Limb (tissue), 2 donors: ENCODE measurements at regions not wholly inside any gene's neighbourhood (a gene's known extent, or its start where the extent isn't known, plus 50 kb on each side); places are given as distances from the start of the nearest gene placed in this dataset.

Experiments
- DNase-seq, 2 donors: peaks; one replicate each; pipeline ENCODE4 v3.0.0-alpha.2; 2016; ENCODE audit errors: extremely low spot score in 2 of 2

- no peak for DNase-seq
Measured at GRCh38 chr12:81811061-81811777, 52.1 kb upstream of the PPFIA2 start.

GRCh38 chr12:81809829-81810595 lies 50.9 kb upstream of the PPFIA2 start:
- DNase-seq: no peak

- no peak for DNase-seq
Measured at GRCh38 chr12:81809113-81809777, 50.1 kb upstream of the PPFIA2 start.
